ENCODE measurements at regions not wholly inside any gene's neighbourhood (a gene's known extent, or its start where the extent isn't known, plus 50 kb on each side); places are given as distances from the start of the nearest gene placed in this dataset.

- ATAC-seq (ENCODE audit: low read depth): no peak
Observed at GRCh38 chr12:105462831-105463230, 132.3 kb downstream of the C12orf75 start.

GRCh38 chr12:105464406-105464805 lies 133.9 kb downstream of the C12orf75 start:
- H3K36me3 Mint-ChIP-seq (ENCODE audit: low read depth): no peaks in the 10 kb centered on the region
- no peaks in the 10 kb centered on the region for H3K4me1 Mint-ChIP-seq
- H3K27ac Mint-ChIP-seq: no peak overlapping the region
- intact Hi-C loops (cut with micrococcal nuclease): no loop called here
- ChIA-PET CTCF (no interaction called here), POLR2A (no interaction called here)
- no peak overlapping the region for H3K4me3 Mint-ChIP-seq
- no peaks in the 10 kb centered on the region for H3K9me3 Mint-ChIP-seq
- DNase-seq: no peak
- no peak for TF ChIP-seq CTCF (IDR thresholded peaks at IDR 0.05)
- peaks cover 21% of the 10 kb centered on the region for H3K27me3 Mint-ChIP-seq
- no peak for ATAC-seq (ENCODE audit: low read depth)

More at GRCh38 chr12:105462831-105463230, 132.3 kb downstream of the C12orf75 start:
- no peak for DNase-seq
- CTCF ChIA-PET: no interaction called here
- Mint-ChIP-seq H3K4me3 (no peak overlapping the region), H3K27me3 (peaks cover 15% of the 10 kb centered on the region), H3K4me1 (no peaks in the 10 kb centered on the region), H3K9me3 (no peaks in the 10 kb centered on the region), H3K36me3 (ENCODE audit: low read depth) (no peaks in the 10 kb centered on the region), H3K27ac (no peak overlapping the region)
- intact Hi-C loops (cut with micrococcal nuclease): no loop called here
- no peak for TF ChIP-seq CTCF (IDR thresholded peaks at IDR 0.05)
- POLR2A ChIA-PET: no interaction called here

- Mint-ChIP-seq H3K36me3 (ENCODE audit: low read depth) (no peaks in the 10 kb centered on the region), H3K4me1 (no peaks in the 10 kb centered on the region), H3K27ac (no peak overlapping the region), H3K27me3 (peaks cover 18% of the 10 kb centered on the region), H3K4me3 (no peak overlapping the region), H3K9me3 (no peaks in the 10 kb centered on the region)
- CTCF ChIA-PET: no interaction called here
- intact Hi-C loops (cut with micrococcal nuclease): no loop called here
- no peak for DNase-seq
- POLR2A ChIA-PET: no interaction called here
- ATAC-seq (ENCODE audit: low read depth): no peak
- no peak for TF ChIP-seq CTCF (IDR thresholded peaks at IDR 0.05)
Observed at GRCh38 chr12:105466231-105466900, 135.9 kb downstream of the C12orf75 start.

GRCh38 chr12:105466901-105467598 lies 136.6 kb downstream of the C12orf75 start:
- CTCF ChIA-PET: no interaction called here
- POLR2A ChIA-PET: no interaction called here
- no peak for TF ChIP-seq CTCF (IDR thresholded peaks at IDR 0.05)
- ATAC-seq (ENCODE audit: low read depth): no peak
- Mint-ChIP-seq H3K27me3 (peaks cover 15% of the 10 kb centered on the region), H3K4me1 (no peaks in the 10 kb centered on the region), H3K27ac (no peak overlapping the region), H3K9me3 (no peaks in the 10 kb centered on the region), H3K4me3 (no peak overlapping the region), H3K36me3 (ENCODE audit: low read depth) (no peaks in the 10 kb centered on the region)
- intact Hi-C loops (cut with micrococcal nuclease): no loop called here
- DNase-seq: no peak

GRCh38 chr12:105467710-105468366 lies 137.3 kb downstream of the C12orf75 start:
- intact Hi-C loops (cut with micrococcal nuclease): no loop called here
- Mint-ChIP-seq H3K4me3 (no peak overlapping the region), H3K27ac (no peak overlapping the region), H3K4me1 (no peaks in the 10 kb centered on the region), H3K9me3 (no peaks in the 10 kb centered on the region), H3K36me3 (ENCODE audit: low read depth) (no peaks in the 10 kb centered on the region), H3K27me3 (peaks cover 15% of the 10 kb centered on the region)
- CTCF ChIA-PET: no interaction called here
- POLR2A ChIA-PET: no interaction called here
- no peak for DNase-seq
- no peak for TF ChIP-seq CTCF (IDR thresholded peaks at IDR 0.05)
- ATAC-seq (ENCODE audit: low read depth): no peak
